HG02852 (cell line): ENCODE measurements at regions not wholly inside any gene's neighbourhood (a gene's known extent, or its start where the extent isn't known, plus 50 kb on each side); places are given as distances from the start of the nearest gene placed in this dataset.

Experiments used
- ATAC-seq: cut with Tn5 transposase; IDR thresholded peaks from one replicate; pipeline ENCODE4 v1.9.1; 2021; ENCODE audit warnings: mild to moderate bottlenecking, moderate library complexity; ENCODE audit not compliant: unreplicated experiment

GRCh38 chr10:120960725-120961124, 109.6 kb downstream of the WDR11 start:
- no peak for ATAC-seq

GRCh38 chr10:120961795-120962755, 110.9 kb downstream of the WDR11 start:
- no peak for ATAC-seq

- no peak for ATAC-seq
Measured at GRCh38 chr10:120962756-120963593, 111.8 kb downstream of the WDR11 start.

- ATAC-seq = no peak
Measured at GRCh38 chr10:120963594-120964220, 112.5 kb downstream of the WDR11 start.

- no peak for ATAC-seq
Measured at GRCh38 chr10:120966657-120967045, 115.5 kb downstream of the WDR11 start.

GRCh38 chr10:120969219-120969645, 118.1 kb downstream of the WDR11 start:
- peak; percentile 77 for ATAC-seq

- ATAC-seq = no peak
Measured at GRCh38 chr10:120970595-120971529, 119.7 kb downstream of the WDR11 start.

- ATAC-seq = no peak
Measured at GRCh38 chr10:120971671-120972070, 120.5 kb downstream of the WDR11 start.

GRCh38 chr10:120972259-120972658, 121.1 kb downstream of the WDR11 start:
- no peak for ATAC-seq

GRCh38 chr10:120975072-120975867, 124.1 kb downstream of the WDR11 start:
- no peak for ATAC-seq

- no peak for ATAC-seq
Measured at GRCh38 chr10:120975868-120976225, 124.7 kb downstream of the WDR11 start.

- ATAC-seq = no peak
Measured at GRCh38 chr10:120977897-120978296, 126.7 kb downstream of the WDR11 start.

GRCh38 chr10:120978589-120979252, 127.6 kb downstream of the WDR11 start:
- ATAC-seq = no peak

- ATAC-seq = no peak
Measured at GRCh38 chr10:120979435-120980278, 128.5 kb downstream of the WDR11 start.

GRCh38 chr10:120980279-120981255, 129.4 kb downstream of the WDR11 start:
- no peak for ATAC-seq

- ATAC-seq = no peak
Measured at GRCh38 chr10:120981601-120982391, 130.6 kb downstream of the WDR11 start.
